ENCODE measurements at regions not wholly inside any gene's neighbourhood (a gene's known extent, or its start where the extent isn't known, plus 50 kb on each side); places are given as distances from the start of the nearest gene placed in this dataset.
"Not testable (repeated sequence)": the region's sequence is repeated elsewhere in the genome, so short reads cannot be mapped to it uniquely, and the experiment has no call there.

- peak; percentile 18 for DNase-seq (ENCODE audit: low read depth, low spot score)
Measured at GRCh38 chr5:118553662-118554061, 434.7 kb downstream of the DTWD2 start.

GRCh38 chr5:118552731-118553360 lies 435.5 kb downstream of the DTWD2 start:
- DNase-seq (ENCODE audit: low read depth, low spot score), result no peak

- no peak for DNase-seq (ENCODE audit: low read depth, low spot score)
Measured at GRCh38 chr5:118552146-118552545, 436.2 kb downstream of the DTWD2 start.

GRCh38 chr5:118551716-118552115 lies 436.6 kb downstream of the DTWD2 start:
- no peak for DNase-seq (ENCODE audit: low read depth, low spot score)

- no peak for DNase-seq (ENCODE audit: low read depth, low spot score)
Measured at GRCh38 chr5:118551031-118551430, 437.3 kb downstream of the DTWD2 start.

- peak; percentile 15 for DNase-seq (ENCODE audit: low read depth, low spot score)
Measured at GRCh38 chr5:118548761-118549720, 439.3 kb downstream of the DTWD2 start.

GRCh38 chr5:118545470-118545869 lies 442.9 kb downstream of the DTWD2 start:
- no peak for DNase-seq (ENCODE audit: low read depth, low spot score)

GRCh38 chr5:118544887-118545449 lies 443.4 kb downstream of the DTWD2 start:
- no peak for DNase-seq (ENCODE audit: low read depth, low spot score)

- no peak for DNase-seq (ENCODE audit: low read depth, low spot score)
Measured at GRCh38 chr5:118533923-118534322, 454.4 kb downstream of the DTWD2 start.

GRCh38 chr5:118533156-118533555 lies 455.2 kb downstream of the DTWD2 start:
- DNase-seq (ENCODE audit: low read depth, low spot score), result no peak

- no peak for DNase-seq (ENCODE audit: low read depth, low spot score)
Measured at GRCh38 chr5:118531276-118531675, 457.1 kb downstream of the DTWD2 start.

GRCh38 chr5:118529361-118530144 lies 458.8 kb downstream of the DTWD2 start:
- no peak for DNase-seq (ENCODE audit: low read depth, low spot score)

GRCh38 chr5:118522626-118523025 lies 465.7 kb downstream of the DTWD2 start:
- no peak for DNase-seq (ENCODE audit: low read depth, low spot score)

- DNase-seq (ENCODE audit: low read depth, low spot score), result no peak
Measured at GRCh38 chr5:118520771-118521415, 467.5 kb downstream of the DTWD2 start.

- no peak for DNase-seq (ENCODE audit: low read depth, low spot score)
Measured at GRCh38 chr5:118519466-118519865, 468.9 kb downstream of the DTWD2 start.

GRCh38 chr5:118518720-118519119 lies 469.6 kb downstream of the DTWD2 start:
- DNase-seq (ENCODE audit: low read depth, low spot score), result no peak

- DNase-seq (ENCODE audit: low read depth, low spot score), result no peak
Measured at GRCh38 chr5:118511846-118512245, 476.5 kb downstream of the DTWD2 start.

GRCh38 chr5:118506217-118506852 lies 482.0 kb downstream of the DTWD2 start:
- no peak for DNase-seq (ENCODE audit: low read depth, low spot score)

GRCh38 chr5:118502232-118502631 lies 486.1 kb downstream of the DTWD2 start:
- DNase-seq (ENCODE audit: low read depth, low spot score), result not testable (repeated sequence)

GRCh38 chr5:118491351-118491750 lies 497.0 kb downstream of the DTWD2 start:
- no peak for DNase-seq (ENCODE audit: low read depth, low spot score)

Measured in brain pericyte (primary cell).